Middle frontal gyrus (tissue), 1 donor: ENCODE measurements at regions not wholly inside any gene's neighbourhood (a gene's known extent, or its start where the extent isn't known, plus 50 kb on each side); places are given as distances from the start of the nearest gene placed in this dataset.
"Not testable (repeated sequence)": the region's sequence is repeated elsewhere in the genome, so short reads cannot be mapped to it uniquely, and the experiment has no call there.

Source experiments
- DNase-seq: peaks from one replicate; pipeline ENCODE4 v3.0.0-alpha.2; 2015; ENCODE audit warnings: low spot score; ENCODE audit errors: extremely low spot score

GRCh38 chr4:32909053-32909452, 2188.9 kb downstream of the PCDH7 start:
- no peak for DNase-seq

- no peak for DNase-seq
Observed at GRCh38 chr4:32909736-32910135, 2189.6 kb downstream of the PCDH7 start.

- DNase-seq, result no peak
Observed at GRCh38 chr4:32917586-32917985, 2197.4 kb downstream of the PCDH7 start.

GRCh38 chr4:32929796-32930699, 2209.9 kb downstream of the PCDH7 start:
- DNase-seq, result no peak

- no peak for DNase-seq
Observed at GRCh38 chr4:32930700-32931099, 2210.5 kb downstream of the PCDH7 start.

- no peak for DNase-seq
Observed at GRCh38 chr4:32931475-32931874, 2211.3 kb downstream of the PCDH7 start.

- DNase-seq, result no peak
Observed at GRCh38 chr4:32932156-32932555, 2212.0 kb downstream of the PCDH7 start.

- DNase-seq, result not testable (repeated sequence)
Observed at GRCh38 chr4:32939222-32939621, 2219.1 kb downstream of the PCDH7 start.

- DNase-seq, result no peak
Observed at GRCh38 chr4:32950866-32951265, 2230.7 kb downstream of the PCDH7 start.

- DNase-seq, result no peak
Observed at GRCh38 chr4:32958586-32958985, 2238.4 kb downstream of the PCDH7 start.

- DNase-seq, result no peak
Observed at GRCh38 chr4:32962100-32962499, 2241.9 kb downstream of the PCDH7 start.

GRCh38 chr4:32985256-32985655, 2265.1 kb downstream of the PCDH7 start:
- no peak for DNase-seq

- DNase-seq, result no peak
Observed at GRCh38 chr4:32986236-32986635, 2266.1 kb downstream of the PCDH7 start.

- no peak for DNase-seq
Observed at GRCh38 chr4:32987111-32987510, 2266.9 kb downstream of the PCDH7 start.

- no peak for DNase-seq
Observed at GRCh38 chr4:32988165-32988811, 2268.1 kb downstream of the PCDH7 start.

GRCh38 chr4:32991663-32992062, 2271.5 kb downstream of the PCDH7 start:
- DNase-seq, result no peak

- no peak for DNase-seq
Observed at GRCh38 chr4:32994981-32995881, 2275.1 kb downstream of the PCDH7 start.

GRCh38 chr4:33013282-33013681, 2293.1 kb downstream of the PCDH7 start:
- DNase-seq, result no peak

GRCh38 chr4:33025236-33025635, 2305.1 kb downstream of the PCDH7 start:
- DNase-seq, result no peak

- no peak for DNase-seq
Observed at GRCh38 chr4:33029976-33030375, 2309.8 kb downstream of the PCDH7 start.

- DNase-seq, result no peak
Observed at GRCh38 chr4:33031328-33031727, 2311.2 kb downstream of the PCDH7 start.

- no peak for DNase-seq
Observed at GRCh38 chr4:33037464-33037863, 2317.3 kb downstream of the PCDH7 start.
